ENCODE measurements at regions not wholly inside any gene's neighbourhood (a gene's known extent, or its start where the extent isn't known, plus 50 kb on each side); places are given as distances from the start of the nearest gene placed in this dataset.

DNA sequence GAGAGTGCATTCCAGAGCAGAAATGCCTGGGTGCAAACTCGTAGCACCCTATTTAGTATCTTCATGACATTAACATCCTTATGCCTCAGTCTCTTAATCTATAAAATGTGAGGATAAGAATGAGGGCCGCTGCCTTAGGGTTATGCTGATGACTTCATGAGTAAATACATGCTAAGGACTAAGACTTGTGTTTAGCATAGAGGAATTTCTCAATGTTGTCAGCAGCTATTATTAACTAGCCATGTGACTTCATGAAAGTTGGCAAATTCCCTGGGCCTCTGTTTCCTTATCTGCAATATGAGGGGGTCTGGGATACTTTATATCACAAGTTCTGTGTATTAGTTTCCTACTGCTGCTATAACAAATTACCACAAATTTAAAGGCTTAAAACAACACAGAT lies 108.1 kb upstream of the RIPOR2 start:
- TF ChIP-seq, protein P1, sequence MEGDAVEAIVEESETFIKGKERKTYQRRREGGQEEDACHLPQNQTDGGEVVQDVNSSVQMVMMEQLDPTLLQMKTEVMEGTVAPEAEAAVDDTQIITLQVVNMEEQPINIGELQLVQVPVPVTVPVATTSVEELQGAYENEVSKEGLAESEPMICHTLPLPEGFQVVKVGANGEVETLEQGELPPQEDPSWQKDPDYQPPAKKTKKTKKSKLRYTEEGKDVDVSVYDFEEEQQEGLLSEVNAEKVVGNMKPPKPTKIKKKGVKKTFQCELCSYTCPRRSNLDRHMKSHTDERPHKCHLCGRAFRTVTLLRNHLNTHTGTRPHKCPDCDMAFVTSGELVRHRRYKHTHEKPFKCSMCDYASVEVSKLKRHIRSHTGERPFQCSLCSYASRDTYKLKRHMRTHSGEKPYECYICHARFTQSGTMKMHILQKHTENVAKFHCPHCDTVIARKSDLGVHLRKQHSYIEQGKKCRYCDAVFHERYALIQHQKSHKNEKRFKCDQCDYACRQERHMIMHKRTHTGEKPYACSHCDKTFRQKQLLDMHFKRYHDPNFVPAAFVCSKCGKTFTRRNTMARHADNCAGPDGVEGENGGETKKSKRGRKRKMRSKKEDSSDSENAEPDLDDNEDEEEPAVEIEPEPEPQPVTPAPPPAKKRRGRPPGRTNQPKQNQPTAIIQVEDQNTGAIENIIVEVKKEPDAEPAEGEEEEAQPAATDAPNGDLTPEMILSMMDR (conservative IDR thresholded peaks at IDR 0.05) = no peak
- no peak for TF ChIP-seq ZFX (IDR thresholded peaks at IDR 0.05)

Data from C4-2B (cell line).